DOHH2 (cell line): ENCODE measurements at regions not wholly inside any gene's neighbourhood (a gene's known extent, or its start where the extent isn't known, plus 50 kb on each side); places are given as distances from the start of the nearest gene placed in this dataset.

ENCODE experiments used
- EZH2phosphoT487 ChIP-seq: fragments of 200-600 bp; sonication (generic); IDR thresholded peaks from 2 replicates; pipeline ENCODE4 v1.6.1; 2017; ENCODE audit warnings: borderline replicate concordance, mild to moderate bottlenecking, antibody characterized with exemption, low read length, moderate library complexity, mixed read lengths
- TF ChIP-seq, protein P1 (sequence below): fragments of 200-600 bp; sonication (generic); IDR thresholded peaks from one replicate; pipeline ENCODE4 v1.5.1; 2014; ENCODE audit warnings: antibody characterized with exemption, mild to moderate bottlenecking, low read depth, low read length; ENCODE audit not compliant: poor library complexity, severe bottlenecking

GRCh38 chr18:1542230-1542774 is 637.6 kb downstream of the ADCYAP1 start:
- TF ChIP-seq, protein P1, sequence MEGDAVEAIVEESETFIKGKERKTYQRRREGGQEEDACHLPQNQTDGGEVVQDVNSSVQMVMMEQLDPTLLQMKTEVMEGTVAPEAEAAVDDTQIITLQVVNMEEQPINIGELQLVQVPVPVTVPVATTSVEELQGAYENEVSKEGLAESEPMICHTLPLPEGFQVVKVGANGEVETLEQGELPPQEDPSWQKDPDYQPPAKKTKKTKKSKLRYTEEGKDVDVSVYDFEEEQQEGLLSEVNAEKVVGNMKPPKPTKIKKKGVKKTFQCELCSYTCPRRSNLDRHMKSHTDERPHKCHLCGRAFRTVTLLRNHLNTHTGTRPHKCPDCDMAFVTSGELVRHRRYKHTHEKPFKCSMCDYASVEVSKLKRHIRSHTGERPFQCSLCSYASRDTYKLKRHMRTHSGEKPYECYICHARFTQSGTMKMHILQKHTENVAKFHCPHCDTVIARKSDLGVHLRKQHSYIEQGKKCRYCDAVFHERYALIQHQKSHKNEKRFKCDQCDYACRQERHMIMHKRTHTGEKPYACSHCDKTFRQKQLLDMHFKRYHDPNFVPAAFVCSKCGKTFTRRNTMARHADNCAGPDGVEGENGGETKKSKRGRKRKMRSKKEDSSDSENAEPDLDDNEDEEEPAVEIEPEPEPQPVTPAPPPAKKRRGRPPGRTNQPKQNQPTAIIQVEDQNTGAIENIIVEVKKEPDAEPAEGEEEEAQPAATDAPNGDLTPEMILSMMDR = no peak
- TF ChIP-seq EZH2phosphoT487 = no peak
